Prostate gland (tissue), 2 donors: ENCODE measurements at regions not wholly inside any gene's neighbourhood (a gene's known extent, or its start where the extent isn't known, plus 50 kb on each side); places are given as distances from the start of the nearest gene placed in this dataset.
"Not testable (repeated sequence)": the region's sequence is repeated elsewhere in the genome, so short reads cannot be mapped to it uniquely, and the experiment has no call there.

ENCODE experiments used
- POLR2A ChIP-seq: fragments of 450-650 bp; IDR thresholded peaks from one replicate; pipeline ENCODE4 v1.6.1; 2016; ENCODE audit warnings: antibody characterized with exemption, mild to moderate bottlenecking
- TF ChIP-seq, protein P1 (sequence below), 4 experiments: fragments of 200-600 bp in 2 of 4; fragments of 450-650 bp in 2 of 4; sonication (generic) in 2 of 4; IDR thresholded peaks; 1 replicate in 3 of 4; 2 replicates in 1 of 4; pipeline ENCODE4 v1.5.1; 2016 to 2019; ENCODE audit warnings: antibody characterized with exemption in 4 of 4, mild to moderate bottlenecking in 2 of 4, moderate library complexity in 2 of 4

- TF ChIP-seq, protein P1, sequence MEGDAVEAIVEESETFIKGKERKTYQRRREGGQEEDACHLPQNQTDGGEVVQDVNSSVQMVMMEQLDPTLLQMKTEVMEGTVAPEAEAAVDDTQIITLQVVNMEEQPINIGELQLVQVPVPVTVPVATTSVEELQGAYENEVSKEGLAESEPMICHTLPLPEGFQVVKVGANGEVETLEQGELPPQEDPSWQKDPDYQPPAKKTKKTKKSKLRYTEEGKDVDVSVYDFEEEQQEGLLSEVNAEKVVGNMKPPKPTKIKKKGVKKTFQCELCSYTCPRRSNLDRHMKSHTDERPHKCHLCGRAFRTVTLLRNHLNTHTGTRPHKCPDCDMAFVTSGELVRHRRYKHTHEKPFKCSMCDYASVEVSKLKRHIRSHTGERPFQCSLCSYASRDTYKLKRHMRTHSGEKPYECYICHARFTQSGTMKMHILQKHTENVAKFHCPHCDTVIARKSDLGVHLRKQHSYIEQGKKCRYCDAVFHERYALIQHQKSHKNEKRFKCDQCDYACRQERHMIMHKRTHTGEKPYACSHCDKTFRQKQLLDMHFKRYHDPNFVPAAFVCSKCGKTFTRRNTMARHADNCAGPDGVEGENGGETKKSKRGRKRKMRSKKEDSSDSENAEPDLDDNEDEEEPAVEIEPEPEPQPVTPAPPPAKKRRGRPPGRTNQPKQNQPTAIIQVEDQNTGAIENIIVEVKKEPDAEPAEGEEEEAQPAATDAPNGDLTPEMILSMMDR (IDR thresholded peaks at IDR 0.05): not testable (repeated sequence)
- TF ChIP-seq POLR2A: not testable (repeated sequence)
These were observed 349.1 kb downstream of the SHANK2 start for GRCh38 chr11:70903229-70903628.
